HG02623 (cell line): ENCODE measurements at regions not wholly inside any gene's neighbourhood (a gene's known extent, or its start where the extent isn't known, plus 50 kb on each side); places are given as distances from the start of the nearest gene placed in this dataset.
"Not testable (repeated sequence)": the region's sequence is repeated elsewhere in the genome, so short reads cannot be mapped to it uniquely, and the experiment has no call there.

Experiments used
- ATAC-seq: cut with Tn5 transposase; IDR thresholded peaks from one replicate; pipeline ENCODE4 v1.9.1; 2021; ENCODE audit warnings: moderate library complexity; ENCODE audit not compliant: unreplicated experiment

- ATAC-seq = no peak
These were observed 338.2 kb upstream of the PABPC4L start for GRCh38 chr4:134539729-134540231.

GRCh38 chr4:134537701-134538100 lies 336.1 kb upstream of the PABPC4L start:
- ATAC-seq = no peak

DNA sequence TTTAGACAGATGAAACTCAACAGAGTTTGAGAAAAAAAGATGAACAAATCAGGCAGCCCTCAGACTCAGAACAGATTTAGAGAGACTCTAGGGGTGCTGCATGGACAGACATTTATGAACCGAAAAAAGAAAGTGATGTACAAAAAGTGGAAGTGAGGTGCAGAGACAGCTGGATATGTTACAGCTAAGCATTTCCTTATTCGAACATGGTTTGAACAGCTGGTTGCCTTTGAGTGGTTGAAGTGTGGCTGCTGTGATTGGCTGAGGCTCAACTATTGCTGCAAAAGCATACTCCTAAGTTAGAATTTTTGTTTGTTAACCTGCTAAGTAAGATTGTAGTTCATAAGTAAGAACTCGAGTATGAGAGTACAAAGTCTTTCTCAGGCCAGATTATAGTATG lies 331.5 kb upstream of the PABPC4L start:
- no peak for ATAC-seq

DNA sequence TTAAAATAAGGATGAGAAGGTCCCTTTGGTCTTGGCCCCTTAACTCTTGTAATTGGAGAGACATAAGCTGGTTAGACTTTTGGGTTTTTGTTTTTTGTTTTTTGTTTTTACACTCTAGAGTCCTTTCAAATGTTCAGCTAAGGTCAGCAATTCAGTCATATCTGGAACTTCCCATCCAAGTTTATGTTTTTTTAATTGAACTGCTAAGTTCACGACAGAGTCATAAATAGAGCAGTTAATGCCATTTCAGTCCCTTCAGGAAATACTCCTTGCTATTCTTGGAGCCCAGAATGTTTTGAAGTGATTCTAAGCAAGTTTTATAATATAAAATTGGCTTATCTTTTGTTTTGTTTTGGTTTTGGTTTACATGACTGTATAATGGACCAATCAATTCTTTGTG lies 329.4 kb upstream of the PABPC4L start:
- no peak for ATAC-seq

GRCh38 chr4:134529629-134530028 lies 328.0 kb upstream of the PABPC4L start:
- no peak for ATAC-seq

DNA sequence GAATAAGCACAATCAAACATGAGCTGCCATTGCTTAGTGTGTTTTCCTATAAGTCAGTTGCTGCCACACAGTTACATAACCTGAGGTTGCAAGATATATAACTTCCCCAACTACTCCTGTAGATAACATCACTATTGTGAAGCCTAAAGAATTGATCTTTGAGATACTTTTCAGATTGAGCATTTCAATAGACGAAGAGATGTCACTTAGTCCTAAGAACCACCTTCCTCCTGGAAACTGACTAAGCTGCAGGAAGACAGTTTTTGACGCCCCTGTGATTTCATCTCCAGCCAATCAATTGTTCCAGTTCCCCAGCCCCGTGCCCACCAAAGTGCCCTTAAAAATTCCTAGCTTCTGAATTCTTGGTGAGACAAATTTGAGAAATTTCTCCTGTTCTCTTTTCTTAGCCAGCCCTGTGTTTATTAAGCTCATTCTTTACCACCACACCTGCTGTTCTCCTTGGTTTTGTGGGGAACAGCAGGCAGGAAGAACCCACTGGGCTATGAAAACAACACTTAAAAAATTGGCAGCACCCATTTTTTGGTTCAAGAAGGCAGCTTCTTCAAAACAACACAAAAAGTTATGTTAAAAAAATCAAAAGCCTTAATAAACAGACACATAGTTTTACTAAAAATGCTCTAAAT lies 317.1 kb upstream of the PABPC4L start:
- no peak for ATAC-seq

- ATAC-seq = no peak
These were observed 309.0 kb upstream of the PABPC4L start for GRCh38 chr4:134510544-134510943.

DNA sequence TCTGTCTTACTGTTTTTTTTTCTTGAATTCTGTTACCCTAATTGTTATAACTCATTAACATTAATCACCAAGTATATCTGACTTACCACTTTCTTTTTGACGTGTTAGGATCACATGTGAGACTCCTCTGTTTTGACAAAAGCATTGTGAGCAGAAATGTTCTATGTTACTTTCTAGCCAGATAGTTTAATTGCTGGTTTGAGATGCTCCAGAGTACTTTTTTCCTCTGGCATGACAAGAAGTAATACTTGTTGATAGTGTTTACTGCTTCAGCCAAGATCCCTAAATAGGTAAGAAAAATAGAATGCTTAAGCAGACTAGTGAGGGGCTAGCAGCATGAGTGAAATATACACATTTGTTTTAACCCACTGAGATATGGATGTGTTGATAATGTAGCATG lies 303.9 kb upstream of the PABPC4L start:
- ATAC-seq = no peak

GRCh38 chr4:134501973-134502643 lies 300.5 kb upstream of the PABPC4L start:
- ATAC-seq = no peak

- ATAC-seq = not testable (repeated sequence)
These were observed 299.9 kb upstream of the PABPC4L start for GRCh38 chr4:134501488-134501887.

DNA sequence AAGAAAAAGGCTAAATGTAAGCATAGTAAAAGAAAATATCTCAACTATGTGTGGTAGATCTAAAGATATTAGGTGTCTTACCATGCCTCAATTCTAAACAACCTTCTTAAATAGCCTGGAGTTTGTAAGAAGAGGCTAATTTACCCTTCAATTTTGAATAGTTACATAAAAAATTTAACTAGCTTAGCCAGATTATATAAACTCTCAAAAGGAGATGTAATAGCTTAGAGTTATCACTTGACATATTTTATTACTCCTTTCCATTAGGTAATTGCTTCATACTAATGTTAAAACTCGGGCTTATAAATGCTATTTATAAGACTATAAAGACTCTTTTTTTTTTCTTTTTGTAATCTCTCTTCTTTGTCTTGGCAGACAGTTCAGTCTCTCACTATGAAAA lies 297.5 kb upstream of the PABPC4L start:
- ATAC-seq = no peak

DNA sequence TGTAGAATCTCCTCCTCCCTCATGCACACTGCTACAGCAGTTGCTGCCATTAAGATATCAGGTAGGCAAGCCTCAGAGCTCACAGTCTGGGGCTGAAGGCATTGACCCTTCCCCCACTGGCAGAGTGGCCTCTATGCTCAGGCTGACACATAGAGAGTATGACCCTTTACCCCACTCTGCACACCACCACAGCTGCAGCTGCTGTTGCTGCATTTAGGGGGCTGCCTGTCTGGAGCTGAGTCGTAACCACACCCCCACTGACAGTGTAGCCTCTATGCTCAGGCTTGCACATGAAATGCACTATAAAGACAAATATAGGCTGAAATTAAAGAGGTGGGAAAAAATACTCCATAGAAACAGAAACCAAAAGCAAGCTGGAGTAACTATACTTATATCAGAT lies 289.3 kb upstream of the PABPC4L start:
- no peak for ATAC-seq

- ATAC-seq = not testable (repeated sequence)
These were observed 281.9 kb upstream of the PABPC4L start for GRCh38 chr4:134483514-134483913.

DNA sequence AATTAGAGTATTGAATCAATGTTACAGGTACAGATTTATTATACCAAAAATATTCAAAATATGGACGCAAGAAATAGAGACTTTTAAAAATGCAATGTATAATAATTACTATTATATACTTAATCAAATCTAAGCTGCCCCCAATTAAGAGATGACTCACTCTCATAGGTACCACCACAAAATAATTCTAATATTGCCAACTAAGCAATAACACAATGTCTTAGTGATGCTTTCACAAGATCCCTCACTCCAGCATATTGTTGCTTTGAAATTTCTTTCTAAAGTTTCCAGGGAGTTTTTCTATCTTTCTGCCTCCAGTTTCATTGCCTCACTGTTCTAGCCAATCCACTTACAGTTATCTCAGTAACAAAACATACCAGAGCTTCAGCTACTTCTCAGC lies 270.0 kb upstream of the PABPC4L start:
- no peak for ATAC-seq

GRCh38 chr4:134470544-134470943 lies 269.0 kb upstream of the PABPC4L start:
- ATAC-seq = no peak

DNA sequence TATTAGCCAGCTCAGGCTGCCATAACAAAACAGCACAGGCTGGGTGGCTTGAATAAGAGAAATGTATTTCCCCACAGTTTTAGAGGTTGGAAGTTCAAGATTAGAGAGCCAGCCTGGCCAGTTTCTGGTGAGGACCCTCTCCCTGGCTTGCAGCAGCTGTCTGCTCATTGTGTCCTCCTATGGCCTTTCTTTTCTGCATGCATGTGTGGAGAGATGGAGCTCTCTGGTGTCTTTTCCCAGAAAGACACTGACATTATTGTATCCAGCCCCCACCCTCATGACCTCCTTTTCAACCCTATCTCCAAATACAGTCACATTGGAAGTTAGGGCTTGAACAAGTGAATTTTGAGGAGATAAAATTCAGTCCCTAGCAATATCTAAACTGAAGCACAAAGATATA lies 263.8 kb upstream of the PABPC4L start:
- ATAC-seq = no peak

DNA sequence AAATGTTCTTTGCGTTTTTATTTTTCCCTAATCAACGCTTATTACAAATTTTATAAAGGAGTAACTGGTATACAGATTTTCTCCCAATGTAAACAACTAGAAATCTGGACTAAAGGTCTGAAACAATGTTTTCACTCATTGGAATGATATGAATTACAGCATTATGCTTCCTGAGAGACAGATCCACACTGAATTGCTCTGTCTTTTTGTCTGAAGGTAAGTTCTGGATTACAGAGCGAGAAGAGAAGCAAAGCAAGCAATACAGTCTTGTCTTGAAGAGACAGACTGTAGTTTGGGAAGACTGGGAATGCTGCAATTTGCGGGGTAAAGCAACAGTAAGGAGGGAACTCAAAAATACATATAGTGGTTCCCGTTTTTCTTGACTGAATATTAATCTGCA lies 262.2 kb upstream of the PABPC4L start:
- no peak for ATAC-seq

- no peak for ATAC-seq
These were observed 225.2 kb upstream of the PABPC4L start for GRCh38 chr4:134426821-134427220.

- ATAC-seq = no peak
These were observed 224.2 kb upstream of the PABPC4L start for GRCh38 chr4:134425756-134426155.

GRCh38 chr4:134422776-134423175 lies 221.2 kb upstream of the PABPC4L start:
- no peak for ATAC-seq

- ATAC-seq = no peak
These were observed 220.1 kb upstream of the PABPC4L start for GRCh38 chr4:134421734-134422133.

- no peak for ATAC-seq
These were observed 207.3 kb upstream of the PABPC4L start for GRCh38 chr4:134408897-134409296.

DNA sequence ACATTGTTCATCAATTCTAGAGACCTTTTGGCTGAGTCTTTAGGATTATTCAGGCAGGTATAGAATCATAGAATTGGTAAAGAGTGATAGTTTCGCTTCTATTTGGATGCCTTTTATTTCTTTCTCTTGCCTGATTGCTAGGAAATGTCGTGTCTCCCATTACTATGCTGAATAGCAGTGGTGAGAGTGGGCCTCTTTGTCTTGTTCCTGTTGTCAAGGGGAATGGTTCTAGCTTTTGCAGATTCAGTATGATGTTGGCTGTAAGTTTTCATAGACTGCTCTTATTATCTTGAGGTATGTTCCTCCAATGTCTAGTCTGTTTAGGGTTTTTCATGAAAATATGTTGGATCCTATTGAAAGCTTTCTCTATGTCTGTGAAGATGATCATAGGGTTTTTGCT lies 200.2 kb upstream of the PABPC4L start:
- no peak for ATAC-seq
